ENCODE measurements at regions not wholly inside any gene's neighbourhood (a gene's known extent, or its start where the extent isn't known, plus 50 kb on each side); places are given as distances from the start of the nearest gene placed in this dataset.

- H3K27ac ChIP-seq (ENCODE audit: low read length), result no peak overlapping the region
- ATAC-seq (no peak), DNase-seq (ENCODE audit: low read depth, low spot score) (no peak)
- 0 out of 2 replicates have a peak, but pooled peaks cover 2% of the 10 kb centered on the region for H3K9me3 ChIP-seq (ENCODE audit: control insufficient read depth, insufficient read depth, low read depth, low read length)
- intact Hi-C loops (cut with micrococcal nuclease; ENCODE audit: unreplicated experiment), result no loop called here
- H3K4me3 ChIP-seq (ENCODE audit: low read depth in 2 of 2, low read length in 2 of 2), result no peak overlapping the region
- H3K36me3 ChIP-seq (ENCODE audit: control insufficient read depth, insufficient read depth, low read length), result no peaks in the 10 kb centered on the region
- BruUV-seq (replicated peaks), result no TSS peak
- no peaks in the 10 kb centered on the region for H3K27me3 ChIP-seq (ENCODE audit: control insufficient read depth, insufficient read depth, low read length)
- POLR2A ChIA-PET, result no interaction called here
- in situ Hi-C loops (cut with HindIII; ENCODE audit: low pct_unique_long_range_greater_than_20kb, low sequenced_read_pairs), result no loop called here
- no peaks in the 10 kb centered on the region for H3K4me1 ChIP-seq (ENCODE audit: control insufficient read depth, insufficient read depth, low read length)
- CTCF ChIA-PET, result no interaction called here
- TF ChIP-seq POLR2AphosphoS5 (IDR thresholded peaks at IDR 0.05; ENCODE audit: low read depth, low read length) (no peak), CTCF (IDR thresholded peaks at IDR 0.05) (no peak), SIN3A (IDR thresholded peaks at IDR 0.05; ENCODE audit: borderline replicate concordance, insufficient read depth, low read depth, low read length) (no peak), TCF7L2 (IDR thresholded peaks at IDR 0.05; ENCODE audit: low read depth, low read length) (no peak), REST (IDR thresholded peaks at IDR 0.05; ENCODE audit: insufficient read depth in 1 of 2, low read depth in 2 of 2, low read length in 1 of 2) (no peak)
Measured at GRCh38 chr2:11990576-11990975, 244.1 kb downstream of the LPIN1 start.

GRCh38 chr2:11993749-11994148 is 247.3 kb downstream of the LPIN1 start:
- Histone ChIP-seq H3K4me1 (ENCODE audit: control insufficient read depth, insufficient read depth, low read length) (no peaks in the 10 kb centered on the region), H3K36me3 (ENCODE audit: control insufficient read depth, insufficient read depth, low read length) (no peaks in the 10 kb centered on the region), H3K9me3 (ENCODE audit: control insufficient read depth, insufficient read depth, low read depth, low read length) (0 out of 2 replicates have a peak, but pooled peaks cover 2% of the 10 kb centered on the region), H3K4me3 (ENCODE audit: low read depth in 2 of 2, low read length in 2 of 2) (no peak overlapping the region), H3K27ac (ENCODE audit: low read length) (no peak overlapping the region), H3K27me3 (ENCODE audit: control insufficient read depth, insufficient read depth, low read length) (no peaks in the 10 kb centered on the region)
- intact Hi-C loops (cut with micrococcal nuclease; ENCODE audit: unreplicated experiment), result no loop called here
- POLR2A ChIA-PET, result no interaction called here
- no peak for ATAC-seq
- TF ChIP-seq CTCF (IDR thresholded peaks at IDR 0.05) (no peak), REST (IDR thresholded peaks at IDR 0.05; ENCODE audit: insufficient read depth in 1 of 2, low read depth in 2 of 2, low read length in 1 of 2) (no peak), SIN3A (IDR thresholded peaks at IDR 0.05; ENCODE audit: borderline replicate concordance, insufficient read depth, low read depth, low read length) (no peak), POLR2AphosphoS5 (IDR thresholded peaks at IDR 0.05; ENCODE audit: low read depth, low read length) (no peak), TCF7L2 (IDR thresholded peaks at IDR 0.05; ENCODE audit: low read depth, low read length) (no peak)
- DNase-seq (ENCODE audit: low read depth, low spot score), result no peak
- CTCF ChIA-PET, result no interaction called here
- in situ Hi-C loops (cut with HindIII; ENCODE audit: low pct_unique_long_range_greater_than_20kb, low sequenced_read_pairs), result no loop called here
- BruUV-seq (replicated peaks), result no TSS peak

All from Panc1 (cell line).